ENCODE measurements at regions not wholly inside any gene's neighbourhood (a gene's known extent, or its start where the extent isn't known, plus 50 kb on each side); places are given as distances from the start of the nearest gene placed in this dataset.

DNA sequence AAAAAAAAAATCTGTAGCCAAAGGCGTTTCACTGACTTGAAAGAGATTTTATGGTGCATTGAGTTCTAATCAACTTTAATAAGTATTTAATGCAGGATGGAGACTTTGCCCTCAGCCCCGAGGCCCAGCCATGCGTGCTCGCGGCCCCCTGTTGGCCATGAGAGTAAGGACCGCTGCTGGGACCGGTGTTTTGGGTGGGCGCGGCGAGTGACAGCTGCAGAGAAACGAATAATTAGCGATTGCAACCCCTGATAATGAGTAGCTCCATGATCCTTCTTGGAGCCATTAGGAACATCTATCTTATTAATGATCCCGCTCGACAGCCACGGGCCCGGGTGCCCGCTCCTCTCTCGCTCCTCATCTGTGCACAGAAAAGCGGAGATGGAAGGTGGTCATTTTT is 347.4 kb downstream of the RPS24 start:
- Histone ChIP-seq H3K9ac (ENCODE audit: low read length) (no peak overlapping the region), H3K4me2 (ENCODE audit: low read length) (no peak overlapping the region), H3K9me2 (ENCODE audit: low read depth, low read length) (no peaks in the 10 kb centered on the region), H3F3A (ENCODE audit: insufficient read depth, low read length) (no peaks in the 10 kb centered on the region), H3K4me3 (ENCODE audit: low read depth, low read length, poor library complexity, severe bottlenecking) (no peak overlapping the region), H4K20me1 (ENCODE audit: insufficient read depth, low read length) (no peaks in the 10 kb centered on the region), H3K79me2 (ENCODE audit: insufficient read depth, low read length) (no peaks in the 10 kb centered on the region), H3K27ac (ENCODE audit: low read depth, low read length, poor library complexity, severe bottlenecking) (no peak overlapping the region), H2AFZ (ENCODE audit: low read length) (no peak overlapping the region), H3K36me3 (ENCODE audit: insufficient read depth, low read length) (no peaks in the 10 kb centered on the region), H3K9me3 (ENCODE audit: low read length) (no peaks in the 10 kb centered on the region), H3K27me3 (ENCODE audit: insufficient read depth, low read length) (0 out of 2 replicates have a peak, but pooled peaks cover 3% of the 10 kb centered on the region), H3K4me1 (ENCODE audit: insufficient read depth, low read length, severe bottlenecking) (no peaks in the 10 kb centered on the region)
- TF ChIP-seq, protein P1, sequence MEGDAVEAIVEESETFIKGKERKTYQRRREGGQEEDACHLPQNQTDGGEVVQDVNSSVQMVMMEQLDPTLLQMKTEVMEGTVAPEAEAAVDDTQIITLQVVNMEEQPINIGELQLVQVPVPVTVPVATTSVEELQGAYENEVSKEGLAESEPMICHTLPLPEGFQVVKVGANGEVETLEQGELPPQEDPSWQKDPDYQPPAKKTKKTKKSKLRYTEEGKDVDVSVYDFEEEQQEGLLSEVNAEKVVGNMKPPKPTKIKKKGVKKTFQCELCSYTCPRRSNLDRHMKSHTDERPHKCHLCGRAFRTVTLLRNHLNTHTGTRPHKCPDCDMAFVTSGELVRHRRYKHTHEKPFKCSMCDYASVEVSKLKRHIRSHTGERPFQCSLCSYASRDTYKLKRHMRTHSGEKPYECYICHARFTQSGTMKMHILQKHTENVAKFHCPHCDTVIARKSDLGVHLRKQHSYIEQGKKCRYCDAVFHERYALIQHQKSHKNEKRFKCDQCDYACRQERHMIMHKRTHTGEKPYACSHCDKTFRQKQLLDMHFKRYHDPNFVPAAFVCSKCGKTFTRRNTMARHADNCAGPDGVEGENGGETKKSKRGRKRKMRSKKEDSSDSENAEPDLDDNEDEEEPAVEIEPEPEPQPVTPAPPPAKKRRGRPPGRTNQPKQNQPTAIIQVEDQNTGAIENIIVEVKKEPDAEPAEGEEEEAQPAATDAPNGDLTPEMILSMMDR (IDR thresholded peaks at IDR 0.05; ENCODE audit: low read length): peak; percentile 34
- TF ChIP-seq EZH2 (IDR thresholded peaks at IDR 0.05; ENCODE audit: borderline replicate concordance, low read length): no peak

- H4K20me1 ChIP-seq (ENCODE audit: insufficient read depth, low read length): no peaks in the 10 kb centered on the region
- TF ChIP-seq EZH2 (IDR thresholded peaks at IDR 0.05; ENCODE audit: borderline replicate concordance, low read length): no peak
- TF ChIP-seq, protein P1 (IDR thresholded peaks at IDR 0.05; ENCODE audit: low read length): no peak
- H3K36me3 ChIP-seq (ENCODE audit: insufficient read depth, low read length): no peaks in the 10 kb centered on the region
- H3K9me2 ChIP-seq (ENCODE audit: low read depth, low read length): no peaks in the 10 kb centered on the region
- H3K4me3 ChIP-seq (ENCODE audit: low read depth, low read length, poor library complexity, severe bottlenecking): no peak overlapping the region
- no peak overlapping the region for H3K27ac ChIP-seq (ENCODE audit: low read depth, low read length, poor library complexity, severe bottlenecking)
- no peak overlapping the region for H3K9ac ChIP-seq (ENCODE audit: low read length)
- no peaks in the 10 kb centered on the region for H3K79me2 ChIP-seq (ENCODE audit: insufficient read depth, low read length)
- H3K9me3 ChIP-seq (ENCODE audit: low read length): no peaks in the 10 kb centered on the region
- no peak overlapping the region for H2AFZ ChIP-seq (ENCODE audit: low read length)
- H3K4me1 ChIP-seq (ENCODE audit: insufficient read depth, low read length, severe bottlenecking): no peaks in the 10 kb centered on the region
- H3F3A ChIP-seq (ENCODE audit: insufficient read depth, low read length): no peaks in the 10 kb centered on the region
- no peak overlapping the region for H3K4me2 ChIP-seq (ENCODE audit: low read length)
- peaks cover 6% of the 10 kb centered on the region; the same call in 1 of the 2 replicates for H3K27me3 ChIP-seq (ENCODE audit: insufficient read depth, low read length)
These were observed 348.4 kb downstream of the RPS24 start for GRCh38 chr10:78382047-78382446.

- Histone ChIP-seq H3K27me3 (ENCODE audit: insufficient read depth, low read length) (peaks cover 6% of the 10 kb centered on the region; the same call in 1 of the 2 replicates), H4K20me1 (ENCODE audit: insufficient read depth, low read length) (no peaks in the 10 kb centered on the region), H3K4me2 (ENCODE audit: low read length) (no peak overlapping the region), H3K4me3 (ENCODE audit: low read depth, low read length, poor library complexity, severe bottlenecking) (no peak overlapping the region), H3K27ac (ENCODE audit: low read depth, low read length, poor library complexity, severe bottlenecking) (no peak overlapping the region), H3K9me3 (ENCODE audit: low read length) (no peaks in the 10 kb centered on the region), H3K4me1 (ENCODE audit: insufficient read depth, low read length, severe bottlenecking) (no peaks in the 10 kb centered on the region), H3K36me3 (ENCODE audit: insufficient read depth, low read length) (no peaks in the 10 kb centered on the region), H3K79me2 (ENCODE audit: insufficient read depth, low read length) (no peaks in the 10 kb centered on the region), H3F3A (ENCODE audit: insufficient read depth, low read length) (no peaks in the 10 kb centered on the region), H3K9ac (ENCODE audit: low read length) (no peak overlapping the region), H2AFZ (ENCODE audit: low read length) (no peak overlapping the region), H3K9me2 (ENCODE audit: low read depth, low read length) (no peaks in the 10 kb centered on the region)
- TF ChIP-seq, protein P1 (IDR thresholded peaks at IDR 0.05; ENCODE audit: low read length): no peak
- TF ChIP-seq EZH2 (IDR thresholded peaks at IDR 0.05; ENCODE audit: borderline replicate concordance, low read length): no peak
These were observed 349.1 kb downstream of the RPS24 start for GRCh38 chr10:78382772-78383171.
